ENCODE measurements at regions not wholly inside any gene's neighbourhood (a gene's known extent, or its start where the extent isn't known, plus 50 kb on each side); places are given as distances from the start of the nearest gene placed in this dataset.

- Histone ChIP-seq H3K9me3 (no peaks in the 10 kb centered on the region), H3K4me3 (no peak overlapping the region), H3K27ac (no peak overlapping the region), H3K36me3 (no peaks in the 10 kb centered on the region), H3K27me3 (no peaks in the 10 kb centered on the region), H3K4me1 (no peaks in the 10 kb centered on the region)
- TF ChIP-seq CTCF (IDR thresholded peaks at IDR 0.05), result no peak
- DNase-seq (no peak), ATAC-seq (no peak)
- intact Hi-C loops (cut with DNase I), result no loop called here
Observed at GRCh38 chr14:25252793-25253192, 202.8 kb upstream of the STXBP6 start.

- H3K4me1 ChIP-seq, result no peaks in the 10 kb centered on the region
- no peak overlapping the region for H3K4me3 ChIP-seq
- DNase-seq, result no peak
- H3K27ac ChIP-seq, result no peak overlapping the region
- H3K27me3 ChIP-seq, result no peaks in the 10 kb centered on the region
- no peak for ATAC-seq
- no peaks in the 10 kb centered on the region for H3K9me3 ChIP-seq
- TF ChIP-seq CTCF (IDR thresholded peaks at IDR 0.05), result no peak
- intact Hi-C loops (cut with DNase I), result no loop called here
- H3K36me3 ChIP-seq, result no peaks in the 10 kb centered on the region
Observed at GRCh38 chr14:25250516-25250915, 200.6 kb upstream of the STXBP6 start.

GRCh38 chr14:25247609-25248008 is 197.7 kb upstream of the STXBP6 start:
- no peak for TF ChIP-seq CTCF (IDR thresholded peaks at IDR 0.05)
- intact Hi-C loops (cut with DNase I), result no loop called here
- ATAC-seq, result no peak
- no peaks in the 10 kb centered on the region for H3K9me3 ChIP-seq
- no peak for DNase-seq
- H3K4me1 ChIP-seq, result no peaks in the 10 kb centered on the region
- no peak overlapping the region for H3K4me3 ChIP-seq
- H3K36me3 ChIP-seq, result no peaks in the 10 kb centered on the region
- H3K27ac ChIP-seq, result no peak overlapping the region
- no peaks in the 10 kb centered on the region for H3K27me3 ChIP-seq

DNA sequence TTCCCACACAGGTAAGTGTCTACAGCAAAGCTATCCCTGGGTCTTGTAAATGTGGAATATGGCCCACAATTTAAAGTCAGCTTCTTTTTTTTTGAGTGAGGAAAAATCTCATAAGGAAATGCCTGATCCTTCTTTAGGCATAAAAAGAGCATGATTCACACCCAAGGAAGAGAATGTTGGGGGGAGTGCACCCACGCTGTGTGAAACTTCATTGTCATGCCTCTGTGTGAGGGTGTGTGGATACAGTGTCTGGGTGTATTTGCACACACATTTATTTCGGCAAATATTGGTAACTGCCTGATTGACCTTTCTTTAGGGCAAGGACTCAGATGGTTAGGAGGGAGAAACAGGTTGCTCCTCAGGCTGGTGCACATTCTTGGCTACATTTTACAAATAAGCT is 196.8 kb upstream of the STXBP6 start:
- H3K36me3 ChIP-seq, result no peaks in the 10 kb centered on the region
- no peak for ATAC-seq
- no peak overlapping the region for H3K4me3 ChIP-seq
- no peaks in the 10 kb centered on the region for H3K27me3 ChIP-seq
- H3K27ac ChIP-seq, result no peak overlapping the region
- intact Hi-C loops (cut with DNase I), result no loop called here
- H3K9me3 ChIP-seq, result no peaks in the 10 kb centered on the region
- no peak for DNase-seq
- TF ChIP-seq CTCF (IDR thresholded peaks at IDR 0.05), result no peak
- H3K4me1 ChIP-seq, result no peaks in the 10 kb centered on the region

DNA sequence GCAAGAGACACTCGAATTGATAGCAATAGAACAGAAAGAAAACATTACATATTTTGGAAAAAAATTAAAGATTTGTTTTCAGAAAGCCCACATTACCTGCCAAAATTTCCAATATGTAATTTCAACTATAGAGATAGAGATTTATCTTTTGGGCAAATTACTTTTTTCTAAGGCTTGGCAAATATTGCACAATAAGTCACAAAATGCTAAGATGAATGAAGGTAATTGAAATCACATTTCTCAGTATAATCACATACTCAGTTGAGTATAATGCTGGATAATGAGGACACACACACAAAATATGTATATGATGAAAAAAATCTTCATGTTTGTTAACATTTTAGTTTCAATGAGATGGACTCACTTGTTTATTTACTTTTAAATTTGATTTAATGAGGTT is 189.2 kb upstream of the STXBP6 start:
- TF ChIP-seq CTCF (IDR thresholded peaks at IDR 0.05), result no peak
- Histone ChIP-seq H3K4me3 (no peak overlapping the region), H3K27me3 (peaks cover 0 to 6% of the 10 kb centered on the region in 2 donors), H3K27ac (no peak overlapping the region), H3K9me3 (no peaks in the 10 kb centered on the region), H3K4me1 (no peaks in the 10 kb centered on the region), H3K36me3 (no peaks in the 10 kb centered on the region)
- ATAC-seq (no peak), DNase-seq (no peak)
- intact Hi-C loops (cut with DNase I), result no loop called here

All from left lung (tissue), 4 donors.